ENCODE measurements at regions not wholly inside any gene's neighbourhood (a gene's known extent, or its start where the extent isn't known, plus 50 kb on each side); places are given as distances from the start of the nearest gene placed in this dataset.
A peak's percentile ranks its signal among the peaks of the same experiment; 100 is the strongest.

- no peak overlapping the region for H3K27ac Mint-ChIP-seq
- H3K4me3 Mint-ChIP-seq, result peak overlapping the region; percentile 68
- POLR2A ChIA-PET, result no interaction called here
- WGBS (ENCODE audit: insufficient coverage), result no CpG with 5 or more reads among the region's 1 CpG
- no peaks in the 10 kb centered on the region for H4K20me1 ChIP-seq (ENCODE audit: control insufficient read depth, insufficient read depth, low read length, poor library complexity, severe bottlenecking)
- peak; percentile 23 for DNase-seq
- intact Hi-C loops (cut with micrococcal nuclease), result no loop called here
- no peaks in the 10 kb centered on the region for H3K27me3 ChIP-seq (replicated peaks in 1 of 4; ENCODE audit: control extremely low read depth in 1 of 4, control insufficient read depth in 3 of 4, insufficient read depth in 4 of 4, low read length in 3 of 4)
- no peaks in the 10 kb centered on the region for H3K79me2 ChIP-seq (ENCODE audit: control insufficient read depth, insufficient read depth, low read length)
- peak overlapping the region; percentile 27 for H3K9ac ChIP-seq (ENCODE audit: low read length)
- peak overlapping the region; percentile 50 for H3K4me2 ChIP-seq (replicated peaks; ENCODE audit: low read depth, low read length, poor library complexity, severe bottlenecking)
- no peaks in the 10 kb centered on the region for H3K4me1 ChIP-seq (ENCODE audit: control insufficient read depth in 2 of 2, insufficient read depth in 2 of 2, low read length in 2 of 2)
- no peaks in the 10 kb centered on the region for H3K9me3 Mint-ChIP-seq (ENCODE audit: insufficient read depth)
- no peaks in the 10 kb centered on the region for H3K9me3 ChIP-seq (ENCODE audit: control extremely low read depth in 1 of 3, control insufficient read depth in 2 of 3, insufficient read depth in 1 of 3, low read length in 2 of 3)
- peak overlapping the region in 3 of 5 experiments; percentile 3 to 50 (median 20) for H3K4me3 ChIP-seq (ENCODE audit: control extremely low read depth in 1 of 5, extremely low read depth in 1 of 5, insufficient read depth in 1 of 5, low read depth in 2 of 5, low read length in 4 of 5)
- H3K4me1 Mint-ChIP-seq, result peaks cover 10% of the 10 kb centered on the region
- H3K27ac ChIP-seq (ENCODE audit: low read length in 2 of 2), result no peak overlapping the region
- H3K36me3 ChIP-seq (replicated peaks in 1 of 2; ENCODE audit: control extremely low read depth in 1 of 2, control insufficient read depth in 1 of 2, extremely low read depth in 1 of 2, insufficient read depth in 2 of 2, low read length in 1 of 2), result no peaks in the 10 kb centered on the region
- CTCF ChIA-PET, result no interaction called here
- no peak for TF ChIP-seq EZH2 (IDR thresholded peaks at IDR 0.05; ENCODE audit: borderline replicate concordance, insufficient read depth, low read depth, low read length, poor library complexity, severe bottlenecking)
- no peak for TF ChIP-seq CTCF (IDR thresholded peaks at IDR 0.05)
- ATAC-seq (ENCODE audit: low read depth), result no peak
- H3K27me3 Mint-ChIP-seq, result no peaks in the 10 kb centered on the region
- peak overlapping the region; percentile 77 for H2AFZ ChIP-seq (ENCODE audit: insufficient read depth, low read depth, low read length, poor library complexity, severe bottlenecking)
Observed at GRCh38 chr13:38180670-38181069, 169.0 kb upstream of the UFM1 start.

- no peaks in the 10 kb centered on the region for H3K27me3 Mint-ChIP-seq
- intact Hi-C loops (cut with micrococcal nuclease), result no loop called here
- H3K27ac ChIP-seq (ENCODE audit: low read length in 2 of 2), result no peak overlapping the region
- peaks cover 10% of the 10 kb centered on the region for H3K4me1 Mint-ChIP-seq
- peak overlapping the region; percentile 50 for H3K4me2 ChIP-seq (replicated peaks; ENCODE audit: low read depth, low read length, poor library complexity, severe bottlenecking)
- ATAC-seq (ENCODE audit: low read depth) (no peak), DNase-seq (no peak)
- no peaks in the 10 kb centered on the region for H3K4me1 ChIP-seq (ENCODE audit: control insufficient read depth in 2 of 2, insufficient read depth in 2 of 2, low read length in 2 of 2)
- peak overlapping the region in 1 of 5 experiments; percentile 50 for H3K4me3 ChIP-seq (ENCODE audit: control extremely low read depth in 1 of 5, extremely low read depth in 1 of 5, insufficient read depth in 1 of 5, low read depth in 2 of 5, low read length in 4 of 5)
- CTCF ChIA-PET, result no interaction called here
- H3K4me3 Mint-ChIP-seq, result peak overlapping the region; percentile 68
- WGBS (ENCODE audit: insufficient coverage), result no CpG with 5 or more reads among the region's 1 CpG
- H3K9me3 ChIP-seq (ENCODE audit: control extremely low read depth in 1 of 3, control insufficient read depth in 2 of 3, insufficient read depth in 1 of 3, low read length in 2 of 3), result no peaks in the 10 kb centered on the region
- no peak overlapping the region for H3K27ac Mint-ChIP-seq
- no peaks in the 10 kb centered on the region for H3K79me2 ChIP-seq (ENCODE audit: control insufficient read depth, insufficient read depth, low read length)
- H3K27me3 ChIP-seq (replicated peaks in 1 of 4; ENCODE audit: control extremely low read depth in 1 of 4, control insufficient read depth in 3 of 4, insufficient read depth in 4 of 4, low read length in 3 of 4), result no peaks in the 10 kb centered on the region
- no peak for TF ChIP-seq EZH2 (IDR thresholded peaks at IDR 0.05; ENCODE audit: borderline replicate concordance, insufficient read depth, low read depth, low read length, poor library complexity, severe bottlenecking)
- TF ChIP-seq CTCF (IDR thresholded peaks at IDR 0.05), result no peak
- no peaks in the 10 kb centered on the region for H3K36me3 ChIP-seq (replicated peaks in 1 of 2; ENCODE audit: control extremely low read depth in 1 of 2, control insufficient read depth in 1 of 2, extremely low read depth in 1 of 2, insufficient read depth in 2 of 2, low read length in 1 of 2)
- H3K9ac ChIP-seq (ENCODE audit: low read length), result no peak overlapping the region
- peak overlapping the region; percentile 77 for H2AFZ ChIP-seq (ENCODE audit: insufficient read depth, low read depth, low read length, poor library complexity, severe bottlenecking)
- no peaks in the 10 kb centered on the region for H4K20me1 ChIP-seq (ENCODE audit: control insufficient read depth, insufficient read depth, low read length, poor library complexity, severe bottlenecking)
- no peaks in the 10 kb centered on the region for H3K9me3 Mint-ChIP-seq (ENCODE audit: insufficient read depth)
- POLR2A ChIA-PET, result no interaction called here
Observed at GRCh38 chr13:38180126-38180525, 169.5 kb upstream of the UFM1 start.
